ENCODE measurements at regions not wholly inside any gene's neighbourhood (a gene's known extent, or its start where the extent isn't known, plus 50 kb on each side); places are given as distances from the start of the nearest gene placed in this dataset.

- Histone ChIP-seq H3K9me3 (ENCODE audit: control insufficient read depth, low read depth, low read length) (no peaks in the 10 kb centered on the region), H4K20me1 (ENCODE audit: control insufficient read depth, insufficient read depth, insufficient read length) (no peaks in the 10 kb centered on the region), H3K27ac (ENCODE audit: insufficient read length, low read depth, low read length) (no peak overlapping the region), H3K79me2 (ENCODE audit: insufficient read depth, low read length) (no peaks in the 10 kb centered on the region), H3K4me1 (ENCODE audit: insufficient read depth, low read length) (no peaks in the 10 kb centered on the region), H3T11ph (ENCODE audit: low read length) (no peak overlapping the region), H2AFZ (ENCODE audit: low read length) (no peak overlapping the region), H2BK15ac (ENCODE audit: low read depth, low read length) (no peak overlapping the region), H3K9ac (ENCODE audit: extremely low read depth, insufficient read length, low read length) (no peak overlapping the region), H3K56ac (ENCODE audit: insufficient read length, low read depth, low read length) (no peak overlapping the region), H2BK5ac (ENCODE audit: insufficient read length, low read length) (no peak overlapping the region), H3K27me3 (ENCODE audit: insufficient read depth, low read length) (no peaks in the 10 kb centered on the region), H4K91ac (ENCODE audit: insufficient read length, low read depth, low read length) (no peak overlapping the region), H3K4me2 (ENCODE audit: insufficient read depth, insufficient read length, low read length) (no peak overlapping the region), H3K79me1 (ENCODE audit: insufficient read depth, low read depth, low read length, poor library complexity, severe bottlenecking) (no peaks in the 10 kb centered on the region), H3K18ac (ENCODE audit: insufficient read length, low read depth, low read length) (no peak overlapping the region), H3K14ac (ENCODE audit: insufficient read depth, low read length) (no peak overlapping the region), H4K5ac (ENCODE audit: insufficient read length, low read depth, low read length) (no peak overlapping the region), H2AK5ac (ENCODE audit: insufficient read length, low read length) (no peak overlapping the region), H3K23me2 (ENCODE audit: insufficient read length, low read depth, low read length, poor library complexity, severe bottlenecking) (no peaks in the 10 kb centered on the region), H2BK120ac (ENCODE audit: low read depth, low read length, poor library complexity, severe bottlenecking) (no peak overlapping the region), H4K8ac (replicated peaks; ENCODE audit: insufficient read length, low read depth, low read length) (no peak overlapping the region), H2BK12ac (ENCODE audit: insufficient read length, low read depth, low read length) (no peak overlapping the region), H2BK20ac (ENCODE audit: low read depth, low read length, poor library complexity, severe bottlenecking) (no peak overlapping the region), H3K4ac (ENCODE audit: low read depth, low read length) (no peak overlapping the region), H3K23ac (ENCODE audit: insufficient read length, low read depth, low read length) (no peak overlapping the region)
- no peak overlapping the region for H3K27ac Mint-ChIP-seq
- no CpG with 5 or more reads among the region's 5 CpGs for WGBS (ENCODE audit: extremely low coverage, insufficient read length, low lambda C conversion rate)
- no peaks in the 10 kb centered on the region for H3K9me3 Mint-ChIP-seq
- no peaks in the 10 kb centered on the region for H3K36me3 Mint-ChIP-seq (ENCODE audit: insufficient read depth in 1 of 3, low read depth in 3 of 3)
- H3K4me3 Mint-ChIP-seq: no peak overlapping the region
- DNase-seq: no peak
- H3K27me3 Mint-ChIP-seq (ENCODE audit: low read depth): peaks cover 1% of the 10 kb centered on the region; the same call in 1 of the 2 replicates
- H3K4me1 Mint-ChIP-seq: no peaks in the 10 kb centered on the region
- TF ChIP-seq CTCF (conservative IDR thresholded peaks at IDR 0.05): no peak
Measured at GRCh38 chr18:57928466-57928865, 115.6 kb upstream of the NEDD4L start.

All from H9 (cell line).